Adrenal gland (tissue), 5 donors: ENCODE measurements at regions not wholly inside any gene's neighbourhood (a gene's known extent, or its start where the extent isn't known, plus 50 kb on each side); places are given as distances from the start of the nearest gene placed in this dataset.

Experiments
- CTCF ChIP-seq, 6 experiments: fragments of 450-650 bp in 4 of 6; fragments of 200-600 bp in 2 of 6; sonication (generic) in 1 of 6; IDR thresholded peaks; 1 replicate in 5 of 6; 2 replicates in 1 of 6; pipeline versions ENCODE4 v1.5.1 to v1.8.0; 2016 to 2021; ENCODE audit warnings: antibody characterized with exemption in 6 of 6, mild to moderate bottlenecking in 2 of 6, moderate library complexity in 1 of 6
- POLR2A ChIP-seq, 2 donors: fragments of 450-650 bp; IDR thresholded peaks; one replicate each; pipeline ENCODE4 v1.6.1; 2017; ENCODE audit warnings: antibody characterized with exemption in 2 of 2, mild to moderate bottlenecking in 2 of 2, moderate library complexity in 1 of 2
- donor health status: DM: no; HTN: no; CAD: no.

- no peak for TF ChIP-seq CTCF (IDR thresholded peaks at IDR 0.05)
- TF ChIP-seq POLR2A (IDR thresholded peaks at IDR 0.05): no peak
Measured at GRCh38 chr5:93120771-93121170, 460.2 kb downstream of the NR2F1-AS1 start.
